ENCODE measurements at regions not wholly inside any gene's neighbourhood (a gene's known extent, or its start where the extent isn't known, plus 50 kb on each side); places are given as distances from the start of the nearest gene placed in this dataset.
"Not testable (repeated sequence)": the region's sequence is repeated elsewhere in the genome, so short reads cannot be mapped to it uniquely, and the experiment has no call there.

DNA sequence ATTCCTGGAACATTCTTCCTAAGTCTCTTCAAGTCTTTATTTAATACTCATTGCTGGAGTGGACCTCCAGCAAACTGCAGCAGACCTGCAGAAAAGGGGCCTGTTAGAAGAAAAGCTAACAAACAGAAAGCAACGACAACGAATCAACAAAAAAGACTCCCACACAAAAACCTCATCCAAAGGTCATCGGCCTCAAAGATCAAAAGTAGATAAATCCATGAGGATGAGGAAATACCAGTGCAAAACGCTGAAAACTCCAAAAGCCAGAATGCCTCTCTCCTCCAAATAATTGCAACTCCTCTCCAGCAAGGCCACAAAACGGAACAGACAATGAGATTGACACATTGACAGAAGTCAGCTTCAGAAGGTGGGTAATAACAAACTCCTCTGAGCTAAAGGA lies 472.2 kb downstream of the C12orf50 start:
- dilution Hi-C loops (cut with MboI; ENCODE audit: extremely low pct_ligation_motif_present, low sequenced_read_pairs): no loop called here
- no peak for FAIRE-seq

DNA sequence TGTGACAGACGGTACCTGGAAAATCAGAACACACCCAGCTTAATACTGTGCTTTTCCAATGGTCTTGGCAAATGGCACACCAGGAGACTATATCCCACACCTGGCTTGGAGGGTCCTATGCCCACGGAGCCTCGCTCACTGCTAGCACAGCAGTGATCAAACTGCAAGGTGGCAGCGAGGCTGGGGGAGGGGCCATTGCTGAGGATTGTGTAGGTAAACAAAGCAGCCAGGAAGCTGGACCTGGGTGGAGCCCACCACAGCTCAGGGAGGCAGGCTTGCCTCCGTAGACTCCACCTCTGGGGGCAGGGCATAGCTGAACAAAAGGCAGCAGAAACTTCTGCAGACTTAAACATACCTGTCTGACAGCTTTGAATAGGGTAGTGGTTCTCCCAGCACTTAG lies 498.0 kb downstream of the C12orf50 start:
- H3K4me2 ChIP-seq (ENCODE audit: insufficient read depth, low read length); H3K9me3 ChIP-seq (replicated peaks; ENCODE audit: control insufficient read depth, insufficient read depth, low read length); H3K9me1 ChIP-seq (replicated peaks; ENCODE audit: control insufficient read depth, extremely low read depth, insufficient read depth, low read length); H3K27me3 ChIP-seq (ENCODE audit: control insufficient read depth in 2 of 2, insufficient read depth in 2 of 2, low read length in 2 of 2); H3K9ac ChIP-seq (replicated peaks; ENCODE audit: extremely low read depth, insufficient read depth, low read length); H2AFZ ChIP-seq (ENCODE audit: low read depth, low read length); H3K79me2 ChIP-seq (ENCODE audit: control insufficient read depth, insufficient read depth, low read length); CTCF ChIA-PET; H4K20me1 ChIP-seq (replicated peaks; ENCODE audit: control insufficient read depth, extremely low read depth, insufficient read depth, low read length); H3K27ac ChIP-seq (ENCODE audit: insufficient read depth, low read depth, low read length); H3K36me3 ChIP-seq (ENCODE audit: control insufficient read depth in 2 of 2, extremely low read depth in 1 of 2, insufficient read depth in 2 of 2, low read length in 2 of 2); H3K4me3 ChIP-seq (replicated peaks in 1 of 3; ENCODE audit: insufficient read depth in 1 of 3, low read depth in 1 of 3, low read length in 3 of 3); H3K4me1 ChIP-seq (ENCODE audit: control insufficient read depth, extremely low read depth, insufficient read depth, low read length); FAIRE-seq; DNase-seq (ENCODE audit: low read depth, low spot score); POLR2A ChIA-PET; dilution Hi-C loops (cut with MboI; ENCODE audit: extremely low pct_ligation_motif_present, low sequenced_read_pairs); intact Hi-C loops (cut with micrococcal nuclease); BruUV-seq (replicated peaks): not testable (repeated sequence)

More for the DNA sequence above, 472.2 kb downstream of the C12orf50 start:
- no peaks in the 10 kb centered on the region for H3K9me3 ChIP-seq (replicated peaks; ENCODE audit: control insufficient read depth, insufficient read depth, low read length)
- no peak overlapping the region for H2AFZ ChIP-seq (ENCODE audit: low read depth, low read length)
- H3K79me2 ChIP-seq (ENCODE audit: control insufficient read depth, insufficient read depth, low read length): no peaks in the 10 kb centered on the region
- no peaks in the 10 kb centered on the region for H3K36me3 ChIP-seq (ENCODE audit: control insufficient read depth in 2 of 2, extremely low read depth in 1 of 2, insufficient read depth in 2 of 2, low read length in 2 of 2)
- intact Hi-C loops (cut with micrococcal nuclease): no loop called here
- BruUV-seq (replicated peaks): no TSS peak
- CTCF ChIA-PET: interaction anchor here (1.3 kb wide), 1 partner anchor 9 kb away, joined by 5 read pairs; no protein-coding TSS in a partner anchor
- no peaks in the 10 kb centered on the region for H3K9me1 ChIP-seq (replicated peaks; ENCODE audit: control insufficient read depth, extremely low read depth, insufficient read depth, low read length)
- H3K9ac ChIP-seq (replicated peaks; ENCODE audit: extremely low read depth, insufficient read depth, low read length): no peak overlapping the region
- no peak for DNase-seq (ENCODE audit: low read depth, low spot score)
- no peak overlapping the region for H3K27ac ChIP-seq (ENCODE audit: insufficient read depth, low read depth, low read length)
- no peaks in the 10 kb centered on the region for H3K27me3 ChIP-seq (ENCODE audit: control insufficient read depth in 2 of 2, insufficient read depth in 2 of 2, low read length in 2 of 2)
- no peak for TF ChIP-seq MYC (IDR thresholded peaks at IDR 0.05; ENCODE audit: low read depth, low read length)
- no peak for TF ChIP-seq JUN (IDR thresholded peaks at IDR 0.05; ENCODE audit: borderline replicate concordance, insufficient read depth, insufficient read length, low read depth)
- TF ChIP-seq, protein P1, sequence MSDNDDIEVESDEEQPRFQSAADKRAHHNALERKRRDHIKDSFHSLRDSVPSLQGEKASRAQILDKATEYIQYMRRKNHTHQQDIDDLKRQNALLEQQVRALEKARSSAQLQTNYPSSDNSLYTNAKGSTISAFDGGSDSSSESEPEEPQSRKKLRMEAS (IDR thresholded peaks at IDR 0.05; ENCODE audit: insufficient read depth, insufficient read length): no peak
- no peak for TF ChIP-seq FOS (IDR thresholded peaks at IDR 0.05; ENCODE audit: borderline replicate concordance, insufficient read depth, low read length)
- no peak for TF ChIP-seq GATA2 (IDR thresholded peaks at IDR 0.05; ENCODE audit: insufficient read depth, insufficient read length, low read depth, low read length)
- no peak for TF ChIP-seq EZH2 (IDR thresholded peaks at IDR 0.05; ENCODE audit: borderline replicate concordance, low read depth, low read length, severe bottlenecking)
- no peak for TF ChIP-seq POLR2AphosphoS5 (IDR thresholded peaks at IDR 0.05; ENCODE audit: insufficient read depth, low read depth, low read length)
- no peak for TF ChIP-seq POLR2A (IDR thresholded peaks at IDR 0.05; ENCODE audit: low read depth, low read length)
- TF ChIP-seq CTCF (IDR thresholded peaks at IDR 0.05; ENCODE audit: extremely low read depth in 1 of 2, insufficient read depth in 1 of 2, low read depth in 1 of 2, low read length in 2 of 2): no peak
- POLR2A ChIA-PET: no interaction called here
- no peaks in the 10 kb centered on the region for H4K20me1 ChIP-seq (replicated peaks; ENCODE audit: control insufficient read depth, extremely low read depth, insufficient read depth, low read length)
- no peak overlapping the region for H3K4me3 ChIP-seq (replicated peaks in 1 of 3; ENCODE audit: insufficient read depth in 1 of 3, low read depth in 1 of 3, low read length in 3 of 3)
- no peaks in the 10 kb centered on the region for H3K4me1 ChIP-seq (ENCODE audit: control insufficient read depth, extremely low read depth, insufficient read depth, low read length)
- no peak overlapping the region for H3K4me2 ChIP-seq (ENCODE audit: insufficient read depth, low read length)

Data from endothelial cell of umbilical vein (primary cell).